GM21576 (cell line): ENCODE measurements at regions not wholly inside any gene's neighbourhood (a gene's known extent, or its start where the extent isn't known, plus 50 kb on each side); places are given as distances from the start of the nearest gene placed in this dataset.

Experiments used
- ATAC-seq: cut with Tn5 transposase; IDR thresholded peaks from one replicate; pipeline ENCODE4 v1.9.1; 2021; ENCODE audit warnings: mild to moderate bottlenecking, moderate library complexity; ENCODE audit not compliant: unreplicated experiment

GRCh38 chr7:125599387-125599786, 669.8 kb upstream of the POT1 start:
- ATAC-seq = no peak

GRCh38 chr7:125592331-125592730, 662.7 kb upstream of the POT1 start:
- no peak for ATAC-seq

GRCh38 chr7:125573126-125573525, 643.5 kb upstream of the POT1 start:
- ATAC-seq = no peak

GRCh38 chr7:125572414-125572813, 642.8 kb upstream of the POT1 start:
- ATAC-seq = no peak

GRCh38 chr7:125568799-125569198, 639.2 kb upstream of the POT1 start:
- peak; percentile 98 for ATAC-seq

GRCh38 chr7:125567686-125568085, 638.1 kb upstream of the POT1 start:
- no peak for ATAC-seq

- no peak for ATAC-seq
Observed at GRCh38 chr7:125563964-125564529, 634.4 kb upstream of the POT1 start.

GRCh38 chr7:125563557-125563956, 633.9 kb upstream of the POT1 start:
- ATAC-seq = no peak

GRCh38 chr7:125561006-125561405, 631.4 kb upstream of the POT1 start:
- no peak for ATAC-seq

GRCh38 chr7:125559921-125560320, 630.3 kb upstream of the POT1 start:
- ATAC-seq = no peak

- ATAC-seq = no peak
Observed at GRCh38 chr7:125555916-125556315, 626.3 kb upstream of the POT1 start.

GRCh38 chr7:125551008-125551407, 621.4 kb upstream of the POT1 start:
- ATAC-seq = no peak

- ATAC-seq = no peak
Observed at GRCh38 chr7:125547505-125547904, 617.9 kb upstream of the POT1 start.

GRCh38 chr7:125530553-125530952, 600.9 kb upstream of the POT1 start:
- no peak for ATAC-seq

- ATAC-seq = no peak
Observed at GRCh38 chr7:125529249-125529648, 599.6 kb upstream of the POT1 start.

GRCh38 chr7:125526958-125527357, 597.3 kb upstream of the POT1 start:
- no peak for ATAC-seq

GRCh38 chr7:125526092-125526491, 596.5 kb upstream of the POT1 start:
- no peak for ATAC-seq

- no peak for ATAC-seq
Observed at GRCh38 chr7:125516194-125516593, 586.6 kb upstream of the POT1 start.

- no peak for ATAC-seq
Observed at GRCh38 chr7:125512373-125512772, 582.7 kb upstream of the POT1 start.

GRCh38 chr7:125511310-125511709, 581.7 kb upstream of the POT1 start:
- no peak for ATAC-seq

GRCh38 chr7:125506331-125506730, 576.7 kb upstream of the POT1 start:
- ATAC-seq = no peak

GRCh38 chr7:125504848-125505247, 575.2 kb upstream of the POT1 start:
- no peak for ATAC-seq

GRCh38 chr7:125495997-125496396, 566.4 kb upstream of the POT1 start:
- ATAC-seq = no peak
